ENCODE measurements at regions not wholly inside any gene's neighbourhood (a gene's known extent, or its start where the extent isn't known, plus 50 kb on each side); places are given as distances from the start of the nearest gene placed in this dataset.

DNA sequence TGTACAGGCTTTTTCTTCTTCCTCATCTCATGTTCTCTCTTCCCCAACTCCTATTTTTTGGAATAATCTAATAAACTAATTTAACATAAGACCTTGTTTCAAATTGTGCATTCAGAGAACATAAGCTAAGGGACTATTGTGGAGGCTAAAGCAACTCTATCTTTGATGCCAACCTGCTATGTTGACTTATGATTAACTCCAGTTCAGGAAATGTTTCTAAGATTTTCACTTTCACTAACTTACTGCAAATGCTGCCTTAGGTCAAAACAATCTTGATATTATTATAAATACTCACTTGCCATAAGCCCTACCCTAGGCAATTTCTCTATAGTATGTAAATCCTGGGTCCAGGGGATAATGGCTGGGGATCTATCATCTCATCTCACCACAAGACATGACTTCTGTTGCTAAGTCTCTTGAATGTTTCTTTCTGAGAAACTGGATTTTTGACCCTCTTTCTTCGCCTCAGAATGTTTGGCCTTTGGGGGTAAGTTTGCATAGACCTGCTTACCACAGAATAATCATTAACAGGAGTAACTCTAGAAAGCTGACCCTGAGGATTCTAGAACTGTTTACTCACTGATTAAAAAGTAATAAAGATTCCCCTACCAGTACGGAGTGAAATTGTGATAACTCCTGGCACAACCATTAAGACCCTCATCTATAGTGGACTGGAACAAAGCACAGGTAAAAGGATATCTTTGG, 768.1 kb downstream of the GBE1 start:
- TF ChIP-seq, protein P1, sequence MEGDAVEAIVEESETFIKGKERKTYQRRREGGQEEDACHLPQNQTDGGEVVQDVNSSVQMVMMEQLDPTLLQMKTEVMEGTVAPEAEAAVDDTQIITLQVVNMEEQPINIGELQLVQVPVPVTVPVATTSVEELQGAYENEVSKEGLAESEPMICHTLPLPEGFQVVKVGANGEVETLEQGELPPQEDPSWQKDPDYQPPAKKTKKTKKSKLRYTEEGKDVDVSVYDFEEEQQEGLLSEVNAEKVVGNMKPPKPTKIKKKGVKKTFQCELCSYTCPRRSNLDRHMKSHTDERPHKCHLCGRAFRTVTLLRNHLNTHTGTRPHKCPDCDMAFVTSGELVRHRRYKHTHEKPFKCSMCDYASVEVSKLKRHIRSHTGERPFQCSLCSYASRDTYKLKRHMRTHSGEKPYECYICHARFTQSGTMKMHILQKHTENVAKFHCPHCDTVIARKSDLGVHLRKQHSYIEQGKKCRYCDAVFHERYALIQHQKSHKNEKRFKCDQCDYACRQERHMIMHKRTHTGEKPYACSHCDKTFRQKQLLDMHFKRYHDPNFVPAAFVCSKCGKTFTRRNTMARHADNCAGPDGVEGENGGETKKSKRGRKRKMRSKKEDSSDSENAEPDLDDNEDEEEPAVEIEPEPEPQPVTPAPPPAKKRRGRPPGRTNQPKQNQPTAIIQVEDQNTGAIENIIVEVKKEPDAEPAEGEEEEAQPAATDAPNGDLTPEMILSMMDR (IDR thresholded peaks at IDR 0.05), result no peak
- no peak for TF ChIP-seq POLR2A (IDR thresholded peaks at IDR 0.05)

Measured in Peyer's patch (tissue), 4 donors.